ENCODE measurements at regions not wholly inside any gene's neighbourhood (a gene's known extent, or its start where the extent isn't known, plus 50 kb on each side); places are given as distances from the start of the nearest gene placed in this dataset.

DNA sequence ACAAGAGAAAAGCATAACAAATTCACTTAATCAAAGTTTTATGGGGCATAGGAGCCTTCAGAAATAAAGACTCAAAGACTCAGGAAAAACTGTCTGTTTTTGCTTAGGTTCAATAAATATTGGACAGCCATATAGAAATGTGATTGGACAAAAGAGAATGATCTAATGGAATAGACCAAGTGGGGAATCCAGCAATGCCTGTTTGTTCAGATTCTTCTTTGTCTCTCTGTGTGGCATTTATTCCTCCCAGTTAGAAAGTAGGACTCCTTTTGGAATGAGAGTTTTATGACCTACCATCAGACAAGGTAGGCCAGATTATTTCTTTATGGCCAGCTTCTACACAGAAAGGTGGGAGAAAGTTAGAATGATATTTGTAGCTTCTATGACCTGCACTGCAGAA lies 1460.1 kb downstream of the OTOL1 start:
- TF ChIP-seq POLR2A (IDR thresholded peaks at IDR 0.05): no peak
- TF ChIP-seq, protein P1, sequence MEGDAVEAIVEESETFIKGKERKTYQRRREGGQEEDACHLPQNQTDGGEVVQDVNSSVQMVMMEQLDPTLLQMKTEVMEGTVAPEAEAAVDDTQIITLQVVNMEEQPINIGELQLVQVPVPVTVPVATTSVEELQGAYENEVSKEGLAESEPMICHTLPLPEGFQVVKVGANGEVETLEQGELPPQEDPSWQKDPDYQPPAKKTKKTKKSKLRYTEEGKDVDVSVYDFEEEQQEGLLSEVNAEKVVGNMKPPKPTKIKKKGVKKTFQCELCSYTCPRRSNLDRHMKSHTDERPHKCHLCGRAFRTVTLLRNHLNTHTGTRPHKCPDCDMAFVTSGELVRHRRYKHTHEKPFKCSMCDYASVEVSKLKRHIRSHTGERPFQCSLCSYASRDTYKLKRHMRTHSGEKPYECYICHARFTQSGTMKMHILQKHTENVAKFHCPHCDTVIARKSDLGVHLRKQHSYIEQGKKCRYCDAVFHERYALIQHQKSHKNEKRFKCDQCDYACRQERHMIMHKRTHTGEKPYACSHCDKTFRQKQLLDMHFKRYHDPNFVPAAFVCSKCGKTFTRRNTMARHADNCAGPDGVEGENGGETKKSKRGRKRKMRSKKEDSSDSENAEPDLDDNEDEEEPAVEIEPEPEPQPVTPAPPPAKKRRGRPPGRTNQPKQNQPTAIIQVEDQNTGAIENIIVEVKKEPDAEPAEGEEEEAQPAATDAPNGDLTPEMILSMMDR (IDR thresholded peaks at IDR 0.05): no peak
